Hepatocyte (in vitro differentiated cells): ENCODE measurements at regions not wholly inside any gene's neighbourhood (a gene's known extent, or its start where the extent isn't known, plus 50 kb on each side); places are given as distances from the start of the nearest gene placed in this dataset.

Source experiments
- DNase-seq: peaks from one replicate; pipeline ENCODE4 v3.0.0-alpha.2; 2016; ENCODE audit warnings: low spot score
- H2AFZ ChIP-seq: fragments of 200-600 bp; sonication (generic); 2 replicates; pipeline ENCODE4 v1.6.0; 2016; ENCODE audit warnings: antibody characterized with exemption, mild to moderate bottlenecking
- H3K27ac ChIP-seq: fragments of 200-600 bp; sonication (generic); 2 replicates; pipeline ENCODE4 v1.5.1; 2016; ENCODE audit warnings: mild to moderate bottlenecking
- H3K27me3 ChIP-seq: fragments of 200-600 bp; sonication (generic); 2 replicates; pipeline ENCODE4 v1.6.1; 2016
- H3K36me3 ChIP-seq: fragments of 200-600 bp; sonication (generic); replicated peaks from 2 replicates; pipeline ENCODE4 v1.5.1; 2016; ENCODE audit warnings: low read depth; ENCODE audit not compliant: insufficient read depth
- H3K4me1 ChIP-seq: fragments of 200-600 bp; sonication (generic); 2 replicates; pipeline ENCODE4 v1.5.1; 2016; ENCODE audit warnings: mild to moderate bottlenecking, moderate library complexity; ENCODE audit not compliant: insufficient read depth
- H3K4me2 ChIP-seq: fragments of 200-600 bp; sonication (generic); 2 replicates; pipeline ENCODE4 v1.6.0; 2016
- H3K4me3 ChIP-seq: fragments of 200-600 bp; sonication (generic); 2 replicates; pipeline ENCODE4 v1.5.1; 2016; ENCODE audit warnings: mild to moderate bottlenecking
- H3K79me2 ChIP-seq: fragments of 200-600 bp; sonication (generic); 2 replicates; pipeline ENCODE4 v1.6.0; 2017; ENCODE audit warnings: mild to moderate bottlenecking
- H3K9me2 ChIP-seq: fragments of 200-600 bp; sonication (generic); replicated peaks from 2 replicates; pipeline ENCODE4 v1.6.0; 2017; ENCODE audit warnings: mild to moderate bottlenecking; ENCODE audit not compliant: insufficient read depth
- H3K9me3 ChIP-seq: fragments of 200-600 bp; sonication (generic); 2 replicates; pipeline ENCODE4 v1.5.1; 2016; ENCODE audit warnings: low read depth, mild to moderate bottlenecking
- H4K20me1 ChIP-seq: fragments of 200-600 bp; sonication (generic); 2 replicates; pipeline ENCODE4 v1.6.0; 2016; ENCODE audit warnings: mild to moderate bottlenecking; ENCODE audit not compliant: insufficient read depth, poor library complexity, severe bottlenecking
- EZH2 ChIP-seq: fragments of 200-600 bp; sonication (generic); IDR thresholded peaks from 2 replicates; pipeline ENCODE4 v1.6.1; 2016; ENCODE audit warnings: antibody characterized with exemption, mild to moderate bottlenecking, borderline replicate concordance
- EZH2phosphoT487 ChIP-seq: fragments of 200-600 bp; sonication (generic); IDR thresholded peaks from one replicate; pipeline ENCODE4 v1.6.1; 2018; ENCODE audit warnings: antibody characterized with exemption, mild to moderate bottlenecking, low read depth, moderate library complexity; ENCODE audit not compliant: unreplicated experiment, severe bottlenecking
- WGBS: methylation state at CpG from one replicate; pipeline ENCODE4 v1.1.6; 2016; ENCODE audit warnings: low lambda C conversion rate; ENCODE audit errors: missing lambda C conversion rate; 5-methylcytosine and 5-hydroxymethylcytosine counted together
- TF ChIP-seq, protein P1 (sequence below): fragments of 200-600 bp; sonication (generic); IDR thresholded peaks from 2 replicates; pipeline ENCODE4 v1.5.1; 2016; ENCODE audit warnings: antibody characterized with exemption, mild to moderate bottlenecking; ENCODE audit not compliant: poor library complexity

DNA sequence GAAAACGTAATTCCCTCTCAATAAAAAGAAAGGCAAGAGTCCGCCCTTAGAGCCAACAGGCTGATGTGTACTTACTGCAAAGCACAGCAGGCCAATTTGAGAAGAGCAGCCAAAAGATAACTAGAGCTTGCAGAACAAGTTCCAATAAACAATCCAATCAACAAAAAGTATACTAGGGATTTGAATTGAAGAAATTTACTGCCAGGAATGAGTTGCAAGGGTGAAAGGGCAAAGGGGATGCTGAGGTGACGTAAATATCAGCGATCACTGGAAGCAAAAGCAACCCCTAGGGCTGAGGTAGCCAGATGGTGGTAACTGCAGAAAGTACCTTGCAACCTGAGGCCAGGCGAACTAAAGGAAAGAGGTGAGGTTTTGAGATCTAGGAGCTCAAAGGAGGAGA, 152.1 kb upstream of the TENM3 start:
- Histone ChIP-seq H2AFZ (no peak overlapping the region), H3K4me3 (no peak overlapping the region), H3K36me3 (no peaks in the 10 kb centered on the region), H3K79me2 (no peaks in the 10 kb centered on the region), H3K9me3 (no peaks in the 10 kb centered on the region), H3K27me3 (no peaks in the 10 kb centered on the region), H3K4me1 (no peaks in the 10 kb centered on the region), H3K9me2 (no peaks in the 10 kb centered on the region), H3K27ac (no peak overlapping the region), H3K4me2 (no peak overlapping the region), H4K20me1 (no peaks in the 10 kb centered on the region)
- no peak for DNase-seq
- TF ChIP-seq EZH2 (no peak), EZH2phosphoT487 (no peak)
- TF ChIP-seq, protein P1, sequence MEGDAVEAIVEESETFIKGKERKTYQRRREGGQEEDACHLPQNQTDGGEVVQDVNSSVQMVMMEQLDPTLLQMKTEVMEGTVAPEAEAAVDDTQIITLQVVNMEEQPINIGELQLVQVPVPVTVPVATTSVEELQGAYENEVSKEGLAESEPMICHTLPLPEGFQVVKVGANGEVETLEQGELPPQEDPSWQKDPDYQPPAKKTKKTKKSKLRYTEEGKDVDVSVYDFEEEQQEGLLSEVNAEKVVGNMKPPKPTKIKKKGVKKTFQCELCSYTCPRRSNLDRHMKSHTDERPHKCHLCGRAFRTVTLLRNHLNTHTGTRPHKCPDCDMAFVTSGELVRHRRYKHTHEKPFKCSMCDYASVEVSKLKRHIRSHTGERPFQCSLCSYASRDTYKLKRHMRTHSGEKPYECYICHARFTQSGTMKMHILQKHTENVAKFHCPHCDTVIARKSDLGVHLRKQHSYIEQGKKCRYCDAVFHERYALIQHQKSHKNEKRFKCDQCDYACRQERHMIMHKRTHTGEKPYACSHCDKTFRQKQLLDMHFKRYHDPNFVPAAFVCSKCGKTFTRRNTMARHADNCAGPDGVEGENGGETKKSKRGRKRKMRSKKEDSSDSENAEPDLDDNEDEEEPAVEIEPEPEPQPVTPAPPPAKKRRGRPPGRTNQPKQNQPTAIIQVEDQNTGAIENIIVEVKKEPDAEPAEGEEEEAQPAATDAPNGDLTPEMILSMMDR = no peak
- WGBS = 58% methylated on average over 5 of the region's 5 CpGs

DNA sequence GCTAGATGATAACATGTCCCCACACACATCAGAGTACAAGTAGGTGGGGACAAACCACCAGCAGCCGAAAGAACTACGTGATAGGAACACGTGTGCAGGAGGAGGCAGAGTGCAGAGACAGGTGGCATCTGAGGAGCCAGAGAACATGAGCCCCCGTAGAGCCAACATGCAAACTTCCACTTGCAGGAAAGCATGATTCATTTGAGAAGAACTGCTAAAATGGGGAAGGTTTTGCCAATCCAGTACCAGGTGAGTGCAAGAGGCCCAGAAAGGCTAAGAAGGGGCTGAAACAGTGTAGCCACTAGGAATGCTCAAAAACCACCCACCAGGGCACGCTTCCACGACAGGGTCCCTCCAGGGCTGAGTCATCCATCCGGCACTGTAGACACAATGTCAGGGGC, 149.8 kb upstream of the TENM3 start:
- H4K20me1 ChIP-seq = no peaks in the 10 kb centered on the region
- no peaks in the 10 kb centered on the region for H3K9me3 ChIP-seq
- H3K4me1 ChIP-seq = no peaks in the 10 kb centered on the region
- no peak overlapping the region for H3K27ac ChIP-seq
- no peaks in the 10 kb centered on the region for H3K79me2 ChIP-seq
- TF ChIP-seq EZH2phosphoT487 = no peak
- TF ChIP-seq, protein P1 = no peak
- TF ChIP-seq EZH2 = no peak
- H3K9me2 ChIP-seq = no peaks in the 10 kb centered on the region
- no peak for DNase-seq
- no peaks in the 10 kb centered on the region for H3K36me3 ChIP-seq
- no peaks in the 10 kb centered on the region for H3K27me3 ChIP-seq
- no peak overlapping the region for H3K4me3 ChIP-seq
- WGBS = 84% methylated on average over 7 of the region's 7 CpGs
- no peak overlapping the region for H3K4me2 ChIP-seq
- no peak overlapping the region for H2AFZ ChIP-seq

DNA sequence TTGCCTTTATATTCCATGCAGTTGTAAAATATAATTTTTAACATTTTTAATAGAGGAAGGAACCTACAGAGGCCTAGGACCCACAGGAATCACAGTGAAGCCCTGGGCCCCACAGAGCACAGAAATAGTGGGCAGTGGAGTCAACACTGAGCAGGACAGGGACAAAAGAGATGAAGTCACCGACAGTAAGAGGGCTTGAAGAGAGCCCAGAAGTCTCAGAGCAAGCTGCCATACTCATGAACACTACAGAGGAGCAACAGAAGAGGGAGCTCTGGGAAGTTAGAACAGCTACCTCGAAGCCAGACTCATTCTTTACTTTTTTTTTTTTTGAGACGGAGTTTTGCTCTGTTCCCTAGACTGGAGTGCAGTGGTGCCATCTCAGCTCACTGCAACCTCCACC, 149.3 kb upstream of the TENM3 start:
- Histone ChIP-seq H3K79me2 (no peaks in the 10 kb centered on the region), H3K9me3 (no peaks in the 10 kb centered on the region), H3K27me3 (no peaks in the 10 kb centered on the region), H3K9me2 (no peaks in the 10 kb centered on the region), H3K36me3 (no peaks in the 10 kb centered on the region), H3K4me1 (no peaks in the 10 kb centered on the region), H3K4me3 (no peak overlapping the region), H3K4me2 (no peak overlapping the region), H3K27ac (no peak overlapping the region), H2AFZ (no peak overlapping the region), H4K20me1 (no peaks in the 10 kb centered on the region)
- no peak for TF ChIP-seq EZH2phosphoT487
- TF ChIP-seq EZH2 = no peak
- TF ChIP-seq, protein P1 = no peak
- no peak for DNase-seq
- 87% methylated on average over 3 of the region's 3 CpGs for WGBS

DNA sequence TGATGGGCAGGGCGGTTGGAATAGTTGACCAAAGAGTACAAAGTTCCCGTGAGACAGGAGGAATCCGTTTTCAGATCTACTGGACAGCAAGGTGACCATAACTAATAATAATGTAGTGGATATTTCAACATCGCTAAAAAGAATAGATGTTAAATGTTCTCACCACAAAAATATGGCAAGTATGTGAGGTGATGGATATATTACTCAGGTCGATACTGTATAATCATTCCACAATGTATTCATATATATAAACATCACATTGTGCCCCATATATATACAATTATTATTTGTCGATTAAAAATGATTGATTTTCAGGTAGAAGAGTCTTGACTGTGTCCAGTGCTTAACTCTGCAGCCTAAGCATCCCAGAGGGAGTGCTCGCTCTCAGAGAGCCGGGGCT, 141.6 kb upstream of the TENM3 start:
- TF ChIP-seq EZH2 = no peak
- TF ChIP-seq, protein P1 = no peak
- TF ChIP-seq EZH2phosphoT487 = no peak
- no peak overlapping the region for H3K27ac ChIP-seq
- H3K79me2 ChIP-seq = no peaks in the 10 kb centered on the region
- no peaks in the 10 kb centered on the region for H3K9me3 ChIP-seq
- H3K36me3 ChIP-seq = no peaks in the 10 kb centered on the region
- H3K4me1 ChIP-seq = no peaks in the 10 kb centered on the region
- no peaks in the 10 kb centered on the region for H3K9me2 ChIP-seq
- DNase-seq = no peak
- no peak overlapping the region for H3K4me2 ChIP-seq
- no peaks in the 10 kb centered on the region for H4K20me1 ChIP-seq
- H3K27me3 ChIP-seq = no peaks in the 10 kb centered on the region
- H3K4me3 ChIP-seq = no peak overlapping the region
- 90% methylated on average over 8 of the region's 8 CpGs for WGBS
- H2AFZ ChIP-seq = no peak overlapping the region
